WTC11 (cell line): ENCODE measurements at regions not wholly inside any gene's neighbourhood (a gene's known extent, or its start where the extent isn't known, plus 50 kb on each side); places are given as distances from the start of the nearest gene placed in this dataset.

Source experiments
- ATAC-seq: fragments of 200-7000 bp; cut with Tn5 transposase; 2 replicates; pipeline ENCODE4 v1.10.0; 2021; ENCODE audit warnings: mild to moderate bottlenecking, moderate library complexity
- CTCF ChIA-PET: fragments of 300-600 bp; sonication (Branson Sonifier 250); formaldehyde crosslinking; loops from one replicate; lab custom pipeline; 2021; ENCODE audit warnings: antibody characterized with exemption; lab: Charles Lee
- POLR2A ChIA-PET: fragments of 350-600 bp; sonication (Branson Sonifier 250); formaldehyde crosslinking; loops from one replicate; lab custom pipeline; 2021; ENCODE audit warnings: antibody characterized with exemption; lab: Charles Lee
- DNase-seq: peaks from one replicate; pipeline ENCODE4 v3.0.0; 2021; ENCODE audit warnings: low spot score
- H3K27ac Mint-ChIP-seq: 2 replicates; pipeline ENCODE4 v1.8.0; 2021; ENCODE audit warnings: mixed read lengths
- H3K27me3 Mint-ChIP-seq: 2 replicates; pipeline ENCODE4 v1.8.0; 2021; ENCODE audit warnings: low read depth, mild to moderate bottlenecking, moderate library complexity, mixed read lengths
- H3K36me3 Mint-ChIP-seq: 2 replicates; pipeline ENCODE4 v1.8.0; 2021; ENCODE audit warnings: mixed read lengths
- H3K4me1 Mint-ChIP-seq: 2 replicates; pipeline ENCODE4 v1.8.0; 2022; ENCODE audit warnings: mixed read lengths
- H3K4me3 Mint-ChIP-seq: 2 replicates; pipeline ENCODE4 v1.8.0; 2021; ENCODE audit warnings: mild to moderate bottlenecking, moderate library complexity, mixed read lengths
- H3K9me3 Mint-ChIP-seq: 2 replicates; pipeline ENCODE4 v1.8.0; 2021; ENCODE audit warnings: mixed read lengths
- ARID4B ChIP-seq: sonication (generic); formaldehyde crosslinking; IDR thresholded peaks from 2 replicates; pipeline ENCODE4 v1.8.0; 2023; ENCODE audit warnings: missing genetic modification reagents, mild to moderate bottlenecking, borderline replicate concordance
- ATF6 ChIP-seq: sonication (generic); formaldehyde crosslinking; IDR thresholded peaks from 2 replicates; pipeline ENCODE4 v1.8.1; 2023; ENCODE audit warnings: mild to moderate bottlenecking, missing genetic modification reagents
- GTF2I ChIP-seq: fragments of 250-450 bp; sonication (Bioruptor Pico); conservative IDR thresholded peaks from 2 replicates; pipeline ENCODE4 v1.4.0; 2021; ENCODE audit warnings: mild to moderate bottlenecking
- HMGXB4 ChIP-seq: sonication (generic); formaldehyde crosslinking; IDR thresholded peaks from 2 replicates; pipeline ENCODE4 v1.8.1; 2023; ENCODE audit warnings: mild to moderate bottlenecking, moderate library complexity, missing genetic modification reagents
- NR3C1 ChIP-seq: sonication (generic); formaldehyde crosslinking; conservative IDR thresholded peaks from 2 replicates; pipeline ENCODE4 v1.8.1; 2023; ENCODE audit warnings: low read depth, mild to moderate bottlenecking, missing genetic modification reagents
- PRDM15 ChIP-seq: sonication (generic); formaldehyde crosslinking; IDR thresholded peaks from 2 replicates; pipeline ENCODE4 v1.8.0; 2022; ENCODE audit warnings: missing genetic modification reagents
- PRRX2 ChIP-seq: fragments of 250-450 bp; sonication (Bioruptor Pico); IDR thresholded peaks from 2 replicates; pipeline ENCODE4 v1.8.0; 2021; ENCODE audit warnings: mild to moderate bottlenecking
- RELA ChIP-seq: sonication (generic); formaldehyde crosslinking; IDR thresholded peaks from 2 replicates; pipeline ENCODE4 v1.8.1; 2022; ENCODE audit warnings: missing genetic modification reagents, mild to moderate bottlenecking, borderline replicate concordance
- SMAD4 ChIP-seq: sonication (generic); formaldehyde crosslinking; IDR thresholded peaks from 2 replicates; pipeline ENCODE4 v1.8.0; 2022; ENCODE audit warnings: mild to moderate bottlenecking, missing genetic modification reagents
- ZNF396 ChIP-seq: fragments of 250-450 bp; sonication (Bioruptor Pico); IDR thresholded peaks from 2 replicates; pipeline ENCODE4 v1.8.0; 2021; ENCODE audit warnings: mild to moderate bottlenecking, moderate library complexity, borderline replicate concordance
- TF ChIP-seq, protein P1 (sequence below): sonication (generic); formaldehyde crosslinking; IDR thresholded peaks from 2 replicates; pipeline ENCODE4 v1.8.1; 2022; ENCODE audit warnings: low read depth, missing genetic modification reagents, borderline replicate concordance
- TF ChIP-seq, protein P2 (sequence below): sonication (generic); formaldehyde crosslinking; IDR thresholded peaks from 2 replicates; pipeline ENCODE4 v1.8.1; 2022; ENCODE audit warnings: low read depth, mild to moderate bottlenecking, moderate library complexity, missing genetic modification reagents, borderline replicate concordance
- TF ChIP-seq, protein P3 (sequence below): fragments of 250-450 bp; sonication (Bioruptor Pico); IDR thresholded peaks from 2 replicates; pipeline ENCODE4 v1.9.0; 2021; ENCODE audit warnings: mild to moderate bottlenecking, borderline replicate concordance

DNA sequence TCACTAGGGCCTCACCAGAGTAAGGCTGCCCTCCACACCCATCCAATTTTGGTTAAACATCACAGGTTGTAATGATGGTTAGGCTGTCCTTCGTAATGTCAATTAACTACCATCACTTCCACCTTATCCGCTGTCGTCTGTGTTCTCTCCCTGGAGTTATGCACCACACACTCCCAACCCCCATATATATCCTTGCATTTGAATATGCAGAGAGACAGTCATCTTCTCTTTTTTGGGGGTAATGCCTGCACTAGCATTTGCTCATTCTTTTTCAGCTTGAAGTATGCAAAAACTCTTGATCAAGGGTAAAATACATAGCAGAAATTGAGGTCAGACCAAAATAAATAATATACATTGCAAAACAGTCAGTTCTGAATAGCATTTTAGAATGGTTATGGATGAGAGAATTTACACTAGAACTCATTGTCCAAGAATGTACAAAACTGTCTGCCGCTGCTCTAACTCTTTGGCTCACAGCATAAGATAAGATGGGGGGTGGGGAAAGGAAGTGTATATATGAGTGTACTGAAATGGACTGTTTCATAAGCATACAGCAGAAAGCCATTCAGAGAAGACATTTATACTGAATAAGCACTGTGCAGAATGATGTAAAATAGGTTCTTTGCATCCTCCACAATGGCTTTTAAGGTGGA lies 397.8 kb upstream of the CHST9 start:
- peaks cover 10% of the 10 kb centered on the region for H3K4me1 Mint-ChIP-seq
- TF ChIP-seq ZNF396 (no peak), ATF6 (CRISPR knock-in tag) (no peak), HMGXB4 (no peak), SMAD4 (CRISPR knock-in tag) (no peak)
- TF ChIP-seq, protein P1, sequence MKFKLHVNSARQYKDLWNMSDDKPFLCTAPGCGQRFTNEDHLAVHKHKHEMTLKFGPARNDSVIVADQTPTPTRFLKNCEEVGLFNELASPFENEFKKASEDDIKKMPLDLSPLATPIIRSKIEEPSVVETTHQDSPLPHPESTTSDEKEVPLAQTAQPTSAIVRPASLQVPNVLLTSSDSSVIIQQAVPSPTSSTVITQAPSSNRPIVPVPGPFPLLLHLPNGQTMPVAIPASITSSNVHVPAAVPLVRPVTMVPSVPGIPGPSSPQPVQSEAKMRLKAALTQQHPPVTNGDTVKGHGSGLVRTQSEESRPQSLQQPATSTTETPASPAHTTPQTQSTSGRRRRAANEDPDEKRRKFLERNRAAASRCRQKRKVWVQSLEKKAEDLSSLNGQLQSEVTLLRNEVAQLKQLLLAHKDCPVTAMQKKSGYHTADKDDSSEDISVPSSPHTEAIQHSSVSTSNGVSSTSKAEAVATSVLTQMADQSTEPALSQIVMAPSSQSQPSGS (CRISPR knock-in tag): no peak
- TF ChIP-seq, all 79 proteins: peak for 0
- peaks cover 33% of the 10 kb centered on the region for H3K9me3 Mint-ChIP-seq
- DNase-seq (no peak), ATAC-seq (no peak)
- POLR2A ChIA-PET: no interaction called here
- CTCF ChIA-PET: no interaction called here
- no peak overlapping the region for H3K4me3 Mint-ChIP-seq
- no peaks in the 10 kb centered on the region for H3K27me3 Mint-ChIP-seq
- H3K27ac Mint-ChIP-seq: no peak overlapping the region
- peaks cover 26% of the 10 kb centered on the region for H3K36me3 Mint-ChIP-seq

DNA sequence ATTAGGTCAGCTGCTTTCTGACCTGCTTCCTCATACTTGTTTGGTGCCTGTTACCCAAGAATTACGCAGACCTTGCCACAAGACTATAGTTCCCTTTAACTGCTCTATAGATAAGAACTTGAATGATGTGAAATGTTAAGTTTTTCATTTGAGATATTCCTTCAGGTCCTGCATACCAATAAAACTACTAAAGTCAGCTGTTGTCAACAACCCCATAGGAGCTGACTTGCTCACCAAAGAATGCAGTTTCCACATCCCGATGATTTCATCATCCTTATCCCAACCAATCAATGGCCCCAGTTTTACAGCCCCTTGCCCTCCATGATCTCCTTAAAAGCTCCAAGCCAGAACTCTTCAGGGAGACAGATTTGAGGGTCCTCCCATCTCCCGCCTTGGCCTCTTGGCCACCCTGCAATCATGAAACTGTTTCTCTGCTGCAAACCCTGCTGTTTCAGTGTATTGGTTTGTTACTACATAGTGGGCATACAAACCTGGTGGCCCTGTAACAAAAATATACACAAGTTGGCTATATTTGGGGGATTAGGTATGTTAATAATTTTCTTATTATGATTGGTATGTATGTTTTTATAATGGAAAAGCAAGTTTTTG lies 396.3 kb upstream of the CHST9 start:
- no peak overlapping the region for H3K4me3 Mint-ChIP-seq
- POLR2A ChIA-PET: no interaction called here
- no peaks in the 10 kb centered on the region for H3K27me3 Mint-ChIP-seq
- H3K27ac Mint-ChIP-seq: no peak overlapping the region
- CTCF ChIA-PET: no interaction called here
- DNase-seq (no peak), ATAC-seq (no peak)
- peaks cover 26% of the 10 kb centered on the region for H3K36me3 Mint-ChIP-seq
- H3K9me3 Mint-ChIP-seq: peaks cover 31% of the 10 kb centered on the region
- H3K4me1 Mint-ChIP-seq: peaks cover 19% of the 10 kb centered on the region
- no peak for TF ChIP-seq GTF2I (CRISPR knock-in tag)
- TF ChIP-seq PRRX2 (CRISPR knock-in tag): no peak
- no peak for TF ChIP-seq PRDM15 (CRISPR knock-in tag)
- TF ChIP-seq ARID4B (CRISPR knock-in tag): no peak
- no peak for TF ChIP-seq RELA (CRISPR knock-in tag)
- no peak for TF ChIP-seq NR3C1
- TF ChIP-seq, protein P2, sequence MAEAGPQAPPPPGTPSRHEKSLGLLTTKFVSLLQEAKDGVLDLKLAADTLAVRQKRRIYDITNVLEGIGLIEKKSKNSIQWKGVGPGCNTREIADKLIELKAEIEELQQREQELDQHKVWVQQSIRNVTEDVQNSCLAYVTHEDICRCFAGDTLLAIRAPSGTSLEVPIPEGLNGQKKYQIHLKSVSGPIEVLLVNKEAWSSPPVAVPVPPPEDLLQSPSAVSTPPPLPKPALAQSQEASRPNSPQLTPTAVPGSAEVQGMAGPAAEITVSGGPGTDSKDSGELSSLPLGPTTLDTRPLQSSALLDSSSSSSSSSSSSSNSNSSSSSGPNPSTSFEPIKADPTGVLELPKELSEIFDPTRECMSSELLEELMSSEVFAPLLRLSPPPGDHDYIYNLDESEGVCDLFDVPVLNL: no peak
- TF ChIP-seq, protein P3, sequence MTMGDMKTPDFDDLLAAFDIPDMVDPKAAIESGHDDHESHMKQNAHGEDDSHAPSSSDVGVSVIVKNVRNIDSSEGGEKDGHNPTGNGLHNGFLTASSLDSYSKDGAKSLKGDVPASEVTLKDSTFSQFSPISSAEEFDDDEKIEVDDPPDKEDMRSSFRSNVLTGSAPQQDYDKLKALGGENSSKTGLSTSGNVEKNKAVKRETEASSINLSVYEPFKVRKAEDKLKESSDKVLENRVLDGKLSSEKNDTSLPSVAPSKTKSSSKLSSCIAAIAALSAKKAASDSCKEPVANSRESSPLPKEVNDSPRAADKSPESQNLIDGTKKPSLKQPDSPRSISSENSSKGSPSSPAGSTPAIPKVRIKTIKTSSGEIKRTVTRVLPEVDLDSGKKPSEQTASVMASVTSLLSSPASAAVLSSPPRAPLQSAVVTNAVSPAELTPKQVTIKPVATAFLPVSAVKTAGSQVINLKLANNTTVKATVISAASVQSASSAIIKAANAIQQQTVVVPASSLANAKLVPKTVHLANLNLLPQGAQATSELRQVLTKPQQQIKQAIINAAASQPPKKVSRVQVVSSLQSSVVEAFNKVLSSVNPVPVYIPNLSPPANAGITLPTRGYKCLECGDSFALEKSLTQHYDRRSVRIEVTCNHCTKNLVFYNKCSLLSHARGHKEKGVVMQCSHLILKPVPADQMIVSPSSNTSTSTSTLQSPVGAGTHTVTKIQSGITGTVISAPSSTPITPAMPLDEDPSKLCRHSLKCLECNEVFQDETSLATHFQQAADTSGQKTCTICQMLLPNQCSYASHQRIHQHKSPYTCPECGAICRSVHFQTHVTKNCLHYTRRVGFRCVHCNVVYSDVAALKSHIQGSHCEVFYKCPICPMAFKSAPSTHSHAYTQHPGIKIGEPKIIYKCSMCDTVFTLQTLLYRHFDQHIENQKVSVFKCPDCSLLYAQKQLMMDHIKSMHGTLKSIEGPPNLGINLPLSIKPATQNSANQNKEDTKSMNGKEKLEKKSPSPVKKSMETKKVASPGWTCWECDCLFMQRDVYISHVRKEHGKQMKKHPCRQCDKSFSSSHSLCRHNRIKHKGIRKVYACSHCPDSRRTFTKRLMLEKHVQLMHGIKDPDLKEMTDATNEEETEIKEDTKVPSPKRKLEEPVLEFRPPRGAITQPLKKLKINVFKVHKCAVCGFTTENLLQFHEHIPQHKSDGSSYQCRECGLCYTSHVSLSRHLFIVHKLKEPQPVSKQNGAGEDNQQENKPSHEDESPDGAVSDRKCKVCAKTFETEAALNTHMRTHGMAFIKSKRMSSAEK (CRISPR knock-in tag): no peak
- TF ChIP-seq, all 79 proteins: peak for 0
